Fibroblast of pulmonary artery (primary cell): ENCODE measurements at regions not wholly inside any gene's neighbourhood (a gene's known extent, or its start where the extent isn't known, plus 50 kb on each side); places are given as distances from the start of the nearest gene placed in this dataset.

ENCODE experiments used
- DNase-seq: peaks from one replicate; pipeline ENCODE4 v3.0.0-alpha.2; 2010; ENCODE audit warnings: low read depth
- H3K4me3 ChIP-seq: replicated peaks from 2 replicates; pipeline ENCODE4 v1.5.1; 2011; ENCODE audit warnings: low read depth, mild to moderate bottlenecking, control low read depth, low read length, moderate library complexity
- TF ChIP-seq, protein P1 (sequence below): IDR thresholded peaks from 2 replicates; pipeline ENCODE4 v1.5.1; 2011; ENCODE audit warnings: mild to moderate bottlenecking, control low read depth, low read length, inconsistent platforms; ENCODE audit errors: missing control alignments

DNA sequence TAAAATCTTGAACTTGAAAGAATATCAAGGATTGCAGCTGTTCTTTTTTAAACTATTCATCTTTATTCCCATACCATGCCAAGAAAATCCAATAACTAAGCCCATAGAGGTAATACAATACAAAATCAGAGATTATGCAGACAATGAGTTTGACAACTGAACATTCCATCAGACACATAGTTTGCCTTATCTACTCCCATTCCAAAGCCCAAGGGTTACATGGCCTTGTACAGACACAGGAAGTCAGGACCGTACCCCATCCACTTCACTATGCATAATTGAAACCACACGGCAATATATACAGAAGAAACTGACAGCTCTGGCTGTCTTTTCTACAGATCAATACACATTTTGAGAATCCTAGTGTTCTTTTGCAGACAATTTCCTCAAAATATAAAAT, 181.3 kb downstream of the TMX3 start:
- H3K4me3 ChIP-seq: no peak overlapping the region
- no peak for DNase-seq
- TF ChIP-seq, protein P1, sequence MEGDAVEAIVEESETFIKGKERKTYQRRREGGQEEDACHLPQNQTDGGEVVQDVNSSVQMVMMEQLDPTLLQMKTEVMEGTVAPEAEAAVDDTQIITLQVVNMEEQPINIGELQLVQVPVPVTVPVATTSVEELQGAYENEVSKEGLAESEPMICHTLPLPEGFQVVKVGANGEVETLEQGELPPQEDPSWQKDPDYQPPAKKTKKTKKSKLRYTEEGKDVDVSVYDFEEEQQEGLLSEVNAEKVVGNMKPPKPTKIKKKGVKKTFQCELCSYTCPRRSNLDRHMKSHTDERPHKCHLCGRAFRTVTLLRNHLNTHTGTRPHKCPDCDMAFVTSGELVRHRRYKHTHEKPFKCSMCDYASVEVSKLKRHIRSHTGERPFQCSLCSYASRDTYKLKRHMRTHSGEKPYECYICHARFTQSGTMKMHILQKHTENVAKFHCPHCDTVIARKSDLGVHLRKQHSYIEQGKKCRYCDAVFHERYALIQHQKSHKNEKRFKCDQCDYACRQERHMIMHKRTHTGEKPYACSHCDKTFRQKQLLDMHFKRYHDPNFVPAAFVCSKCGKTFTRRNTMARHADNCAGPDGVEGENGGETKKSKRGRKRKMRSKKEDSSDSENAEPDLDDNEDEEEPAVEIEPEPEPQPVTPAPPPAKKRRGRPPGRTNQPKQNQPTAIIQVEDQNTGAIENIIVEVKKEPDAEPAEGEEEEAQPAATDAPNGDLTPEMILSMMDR: no peak

DNA sequence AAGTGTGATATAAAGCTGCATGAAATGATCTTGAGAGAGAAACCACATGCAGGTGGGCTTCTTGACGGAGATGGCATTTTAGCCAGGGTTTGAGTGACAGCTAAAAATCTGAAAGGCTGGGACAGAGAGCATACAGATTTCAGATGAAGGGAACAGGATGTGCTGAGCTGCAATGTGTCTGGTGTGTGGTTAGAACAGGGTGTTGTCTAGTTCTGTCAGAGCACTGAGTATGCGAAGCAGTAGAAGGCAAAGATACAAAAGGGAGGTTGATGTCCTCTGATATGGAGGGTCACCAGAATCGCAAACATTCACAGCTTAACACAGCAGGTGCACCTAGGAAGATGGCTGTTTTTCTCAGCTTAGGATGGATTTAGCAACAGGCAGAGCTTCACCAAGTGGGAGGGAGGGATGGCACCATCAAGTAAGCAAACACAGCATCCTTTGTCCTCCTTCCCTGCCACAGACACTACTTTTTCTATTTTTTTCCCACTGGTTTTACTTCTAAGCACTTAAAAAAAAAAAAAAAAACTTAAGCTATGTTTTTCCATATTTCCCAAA, 182.5 kb downstream of the TMX3 start:
- no peak for DNase-seq
- TF ChIP-seq, protein P1: no peak
- H3K4me3 ChIP-seq: no peak overlapping the region

GRCh38 chr18:68525091-68525490, 189.8 kb downstream of the TMX3 start:
- no peak for DNase-seq
- no peak overlapping the region for H3K4me3 ChIP-seq
- TF ChIP-seq, protein P1: no peak

DNA sequence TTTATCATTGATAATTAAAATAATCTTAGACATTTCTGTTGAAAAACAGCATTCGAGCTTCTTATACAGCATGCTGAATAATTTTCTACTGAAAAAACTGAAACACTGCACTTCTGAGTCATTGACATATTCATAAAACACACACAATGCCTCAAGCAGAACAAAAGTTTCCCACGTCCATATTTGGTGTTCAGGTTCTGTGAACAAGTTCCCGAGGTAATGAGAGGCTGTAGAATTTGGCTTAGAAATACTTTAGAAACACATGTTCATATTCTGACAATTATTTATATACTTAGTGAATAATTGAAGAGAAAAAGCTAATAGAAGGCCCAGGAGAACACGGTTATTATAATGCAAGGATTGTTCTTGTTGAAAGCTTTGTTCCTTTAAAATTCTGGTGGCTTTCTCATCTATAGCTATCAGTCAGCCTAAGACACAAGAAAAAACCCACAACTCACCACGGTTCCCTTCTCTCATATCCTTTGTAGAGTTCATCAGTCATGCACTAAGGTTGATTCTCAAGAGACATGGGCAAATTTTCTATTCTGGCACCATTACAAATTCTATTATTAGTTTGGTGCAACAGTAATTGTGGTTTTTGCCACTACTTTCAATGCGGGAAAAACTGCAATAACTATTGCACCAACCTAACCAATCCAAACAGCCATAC, 194.4 kb downstream of the TMX3 start:
- H3K4me3 ChIP-seq: no peak overlapping the region
- DNase-seq: peak; percentile 66
- TF ChIP-seq, protein P1: no peak

GRCh38 chr18:68519336-68519735, 195.6 kb downstream of the TMX3 start:
- DNase-seq: no peak
- TF ChIP-seq, protein P1: no peak
- no peak overlapping the region for H3K4me3 ChIP-seq

- TF ChIP-seq, protein P1: no peak
- no peak overlapping the region for H3K4me3 ChIP-seq
- DNase-seq: no peak
Observed at GRCh38 chr18:68509902-68510301, 205.0 kb downstream of the TMX3 start.

GRCh38 chr18:68507781-68508180, 207.1 kb downstream of the TMX3 start:
- no peak overlapping the region for H3K4me3 ChIP-seq
- TF ChIP-seq, protein P1: no peak
- DNase-seq: peak; percentile 20
